IMR-90 (cell line): ENCODE measurements at regions not wholly inside any gene's neighbourhood (a gene's known extent, or its start where the extent isn't known, plus 50 kb on each side); places are given as distances from the start of the nearest gene placed in this dataset.
A peak's percentile ranks its signal among the peaks of the same experiment; 100 is the strongest.

Experiments
- ATAC-seq: fragments of 200-7000 bp; cut with Tn5 transposase; 2 replicates; pipeline ENCODE4 v1.9.1; 2020; ENCODE audit warnings: low read depth, mild to moderate bottlenecking, moderate library complexity
- BruUV-seq: library from RNA; stranded (reverse); fragments of 400-500 nt; replicated peaks from 2 replicates; lab custom pipeline; 2021; lab: Mats Ljungman, UMichigan
- CTCF ChIA-PET: fragments of 300-600 bp; formaldehyde crosslinking; extraction: SDS; loops from one replicate; lab custom pipeline; 2021; ENCODE audit warnings: antibody characterized with exemption; lab: Yijun Ruan, JAX
- POLR2A ChIA-PET: fragments of 300-600 bp; sonication (Branson Sonifier 250); formaldehyde crosslinking; loops from one replicate; lab custom pipeline; 2022; ENCODE audit warnings: antibody characterized with exemption; ENCODE audit not compliant: unreplicated experiment; lab: Charles Lee
- DNase-seq: peaks from one replicate; pipeline ENCODE4 v3.0.0; 2013
- H2AFZ ChIP-seq: replicated peaks from 2 replicates; pipeline ENCODE3; 2013; ENCODE audit warnings: low read length, mild to moderate bottlenecking; ENCODE audit not compliant: poor library complexity
- H2AK5ac ChIP-seq: 2 replicates; pipeline ENCODE4 v1.6.1; 2013; ENCODE audit warnings: low read depth, low read length, inconsistent platforms
- H2AK9ac ChIP-seq: replicated peaks from 2 replicates; pipeline ENCODE3; 2013; ENCODE audit warnings: mild to moderate bottlenecking, low read depth, low read length, moderate library complexity; ENCODE audit not compliant: poor library complexity
- H2BK120ac ChIP-seq: 2 replicates; pipeline ENCODE4 v1.6.1; 2013; ENCODE audit warnings: low read depth, low read length, inconsistent platforms
- H2BK15ac ChIP-seq: 3 replicates; pipeline ENCODE4 v1.6.1; 2013; ENCODE audit warnings: low read depth, low read length, inconsistent platforms
- H2BK20ac ChIP-seq: 2 replicates; pipeline ENCODE4 v1.6.1; 2013; ENCODE audit warnings: low read depth, mild to moderate bottlenecking, inconsistent platforms, low read length, moderate library complexity
- H2BK5ac ChIP-seq: 2 replicates; pipeline ENCODE4 v1.6.1; 2013; ENCODE audit warnings: mild to moderate bottlenecking, low read depth, low read length, inconsistent platforms; ENCODE audit not compliant: poor library complexity, severe bottlenecking
- H3K14ac ChIP-seq: replicated peaks from 2 replicates; pipeline ENCODE4 v1.6.1; 2013; ENCODE audit warnings: low read depth, low read length, inconsistent platforms
- H3K18ac ChIP-seq: 2 replicates; pipeline ENCODE4 v1.6.1; 2013; ENCODE audit warnings: low read depth, low read length, control low read depth
- H3K23ac ChIP-seq: 2 replicates; pipeline ENCODE4 v1.6.1; 2013; ENCODE audit warnings: low read depth, low read length, inconsistent platforms
- H3K27ac ChIP-seq: 2 replicates; pipeline ENCODE4 v1.5.1; 2013; ENCODE audit warnings: mild to moderate bottlenecking, control low read depth, low read length; ENCODE audit not compliant: insufficient read depth
- H3K27me3 ChIP-seq: 2 replicates; pipeline ENCODE4 v1.6.1; 2013; ENCODE audit warnings: low read length; ENCODE audit not compliant: control insufficient read depth, insufficient read depth
- H3K36me3 ChIP-seq: 2 replicates; pipeline ENCODE4 v1.6.1; 2013; ENCODE audit warnings: low read length, mixed read lengths; ENCODE audit not compliant: control insufficient read depth, insufficient read depth
- H3K4ac ChIP-seq: 2 replicates; pipeline ENCODE4 v1.6.1; 2013; ENCODE audit warnings: low read depth, low read length, inconsistent platforms
- H3K4me1 ChIP-seq: 2 replicates; pipeline ENCODE4 v1.6.1; 2013; ENCODE audit warnings: low read length, mixed read lengths; ENCODE audit not compliant: control insufficient read depth, insufficient read depth
- H3K4me2 ChIP-seq: 2 replicates; pipeline ENCODE4 v1.6.1; 2013; ENCODE audit warnings: low read depth, mild to moderate bottlenecking, control low read depth, low read length, moderate library complexity
- H3K4me3 ChIP-seq: 2 replicates; pipeline ENCODE4 v1.5.1; 2013; ENCODE audit warnings: low read depth, mild to moderate bottlenecking, control low read depth, low read length, moderate library complexity; ENCODE audit not compliant: insufficient read depth
- H3K56ac ChIP-seq: 2 replicates; pipeline ENCODE4 v1.6.1; 2013; ENCODE audit warnings: low read length, inconsistent platforms; ENCODE audit not compliant: insufficient read depth; ENCODE audit errors: extremely low read depth
- H3K79me1 ChIP-seq, 2 experiments: 2 replicates each; pipeline ENCODE4 v1.6.1; 2013; ENCODE audit warnings: low read length in 2 of 2, inconsistent platforms in 1 of 2, low read depth in 1 of 2
- H3K9ac ChIP-seq: 2 replicates; pipeline ENCODE4 v1.6.1; 2013; ENCODE audit warnings: low read depth, low read length, control low read depth
- H3K9me1 ChIP-seq: 2 replicates; pipeline ENCODE4 v1.6.1; 2013; ENCODE audit warnings: low read length, inconsistent platforms; ENCODE audit not compliant: insufficient read depth
- H3K9me3 ChIP-seq: 2 replicates; pipeline ENCODE4 v1.6.1; 2013; ENCODE audit warnings: low read length; ENCODE audit not compliant: control insufficient read depth, insufficient read depth
- H4K20me1 ChIP-seq: 2 replicates; pipeline ENCODE4 v1.6.1; 2013; ENCODE audit warnings: low read length, inconsistent platforms; ENCODE audit not compliant: insufficient read depth
- H4K5ac ChIP-seq: 2 replicates; pipeline ENCODE4 v1.6.1; 2013; ENCODE audit warnings: mild to moderate bottlenecking, low read depth, low read length, control low read depth
- H4K8ac ChIP-seq, 2 experiments: 2 replicates each; pipeline ENCODE4 v1.6.1; 2013; ENCODE audit warnings: low read depth in 2 of 2, low read length in 2 of 2, control low read depth in 1 of 2, inconsistent platforms in 1 of 2
- H4K91ac ChIP-seq: 2 replicates; pipeline ENCODE4 v1.6.1; 2013; ENCODE audit warnings: low read depth, low read length, inconsistent platforms; ENCODE audit not compliant: insufficient read depth
- BHLHE40 ChIP-seq: fragments of 150-350 bp; IDR thresholded peaks from 2 replicates; pipeline ENCODE4 v1.6.1; 2016; ENCODE audit warnings: mild to moderate bottlenecking, low read depth, low read length
- CEBPB ChIP-seq: IDR thresholded peaks from 2 replicates; pipeline ENCODE4 v1.6.1; 2012; ENCODE audit warnings: low read depth, low read length, improper control_type of control experiment
- FOS ChIP-seq: fragments of 150-350 bp; IDR thresholded peaks from 2 replicates; pipeline ENCODE4 v1.6.1; 2016; ENCODE audit warnings: low read depth, low read length
- MAFK ChIP-seq: IDR thresholded peaks from 2 replicates; pipeline ENCODE4 v1.6.1; 2012; ENCODE audit warnings: low read depth, low read length, improper control_type of control experiment
- MAZ ChIP-seq: IDR thresholded peaks from 2 replicates; pipeline ENCODE4 v1.6.1; 2012; ENCODE audit warnings: low read depth, mild to moderate bottlenecking, low read length, improper control_type of control experiment, moderate library complexity, borderline replicate concordance
- MXI1 ChIP-seq: IDR thresholded peaks from 2 replicates; pipeline ENCODE4 v1.6.1; 2012; ENCODE audit warnings: low read depth, mild to moderate bottlenecking, low read length, moderate library complexity, borderline replicate concordance
- NFE2L2 ChIP-seq: fragments of 150-350 bp; IDR thresholded peaks from 2 replicates; pipeline ENCODE4 v1.6.1; 2016; ENCODE audit warnings: low read depth, mild to moderate bottlenecking, low read length
- POLR2A ChIP-seq: IDR thresholded peaks from 2 replicates; pipeline ENCODE4 v1.6.1; 2012; ENCODE audit warnings: mild to moderate bottlenecking, low read depth, low read length
- RAD21 ChIP-seq: IDR thresholded peaks from 2 replicates; pipeline ENCODE4 v1.6.1; 2012; ENCODE audit warnings: low read length, improper control_type of control experiment
- RFX5 ChIP-seq: IDR thresholded peaks from 2 replicates; pipeline ENCODE4 v1.8.0; 2012; ENCODE audit warnings: low read depth, mild to moderate bottlenecking, low read length, moderate library complexity
- SMC3 ChIP-seq: fragments of 150-350 bp; IDR thresholded peaks from 2 replicates; pipeline ENCODE4 v1.6.1; 2016; ENCODE audit warnings: low read depth, mild to moderate bottlenecking, antibody characterized with exemption, low read length, moderate library complexity
- WGBS, 2 experiments: methylation state at CpG; one replicate each; pipeline versions ENCODE4 v1.1.5 to v1.1.7; 2013; ENCODE audit warnings: missing lambda C conversion rate in 2 of 2; ENCODE audit not compliant: insufficient read length in 1 of 2; ENCODE audit errors: extremely low coverage in 2 of 2; 5-methylcytosine and 5-hydroxymethylcytosine counted together
- dilution Hi-C: fragments of 300-500 bp; cut with HindIII; formaldehyde crosslinking; loops from one replicate; pipeline ENCODE4 v1.14.3; 2018; ENCODE audit warnings: low sequenced_read_pairs; ENCODE audit not compliant: unreplicated experiment
- in situ Hi-C: fragments of 300-500 bp; cut with MboI; formaldehyde crosslinking; loops from 3 replicates; pipeline ENCODE4 v1.14.3; 2019; ENCODE audit warnings: low sequenced_read_pairs, inconsistent platforms, mixed read lengths
- intact Hi-C: fragments of 100-400 bp; cut with micrococcal nuclease; formaldehyde crosslinking; loops from 2 replicates; pipeline ENCODE4 v1.10.0; 2022
- TF ChIP-seq, protein P1 (sequence below): fragments of 150-350 bp; IDR thresholded peaks from 2 replicates; pipeline ENCODE4 v1.6.1; 2017; ENCODE audit warnings: mild to moderate bottlenecking, antibody characterized with exemption, low read length, low read depth
- TF ChIP-seq, protein P2 (sequence below): fragments of 150-350 bp; IDR thresholded peaks from 2 replicates; pipeline ENCODE4 v1.6.1; 2016; ENCODE audit warnings: low read depth, mild to moderate bottlenecking, low read length, moderate library complexity, borderline replicate concordance
- TF ChIP-seq, protein P3 (sequence below): conservative IDR thresholded peaks from 2 replicates; pipeline ENCODE4 v1.5.1; 2012; ENCODE audit warnings: mild to moderate bottlenecking, low read depth, low read length, improper control_type of control experiment

DNA sequence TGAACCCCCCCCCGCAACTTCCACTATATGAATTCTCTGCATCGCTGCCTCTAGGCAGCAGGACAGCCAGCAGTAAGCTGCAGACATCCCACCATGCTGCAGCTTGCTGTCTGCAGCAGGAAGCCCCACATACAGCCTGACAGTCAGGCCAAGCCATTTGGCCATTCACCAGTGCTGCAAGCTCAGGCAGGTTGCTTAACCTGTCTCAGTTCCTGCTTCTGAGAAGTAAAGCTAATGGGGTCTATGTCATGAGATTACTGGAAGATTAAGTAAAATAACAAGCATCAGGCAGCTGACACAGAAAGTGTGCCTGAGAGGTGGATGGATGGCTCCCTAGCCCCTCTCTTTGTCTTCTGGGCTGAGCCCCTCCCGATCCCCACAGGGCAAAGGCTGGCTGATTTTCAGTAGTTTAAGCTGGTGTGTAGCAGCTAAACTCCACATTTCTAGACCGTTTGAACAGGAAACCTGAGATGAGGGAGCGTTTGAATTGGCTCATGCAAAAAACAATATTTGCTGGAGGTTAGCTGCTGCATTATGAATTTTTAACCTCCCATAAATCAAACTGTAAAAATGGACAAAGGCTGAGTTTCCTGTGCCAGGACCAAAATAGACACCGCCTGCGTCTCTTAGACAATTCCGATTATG is 193.8 kb upstream of the ARL4C start:
- peak overlapping the region; percentile 27; the same call in 1 of the 2 replicates for H2BK20ac ChIP-seq
- H3K56ac ChIP-seq = no peak overlapping the region
- WGBS, 2 experiments = 73% methylated on average over 3 of the region's 8 CpGs; no CpG with 5 or more reads in 1 of the 2 experiments
- in situ Hi-C loops = no loop called here
- no peaks in the 10 kb centered on the region for H3K27me3 ChIP-seq
- H4K91ac ChIP-seq = peak overlapping the region; percentile 28; the same call in 1 of the 2 replicates
- peaks cover 0 to 8% of the 10 kb centered on the region in 2 experiments; a peak in 2 of 4 replicates for H3K79me1 ChIP-seq
- 0 out of 2 replicates have a peak overlapping the region, but pooled peaks have one; percentile 13 for H3K23ac ChIP-seq
- H3K4me3 ChIP-seq = no peak overlapping the region
- H3K9me3 ChIP-seq = no peaks in the 10 kb centered on the region
- peak overlapping the region; percentile 24 for H2AFZ ChIP-seq
- dilution Hi-C loops = no loop called here
- no peak overlapping the region for H3K4me2 ChIP-seq
- peak overlapping the region; percentile 13; the same call in 1 of the 2 replicates for H3K27ac ChIP-seq
- intact Hi-C loops = no loop called here
- peak overlapping the region; percentile 14 for H2AK9ac ChIP-seq
- no peak overlapping the region for H2BK5ac ChIP-seq
- ATAC-seq (0 out of 2 replicates have a peak, but pooled peaks have one; percentile 24), DNase-seq (peak; percentile 58)
- peaks cover 11% of the 10 kb centered on the region for H3K9me1 ChIP-seq
- peak overlapping the region; percentile 17 for H3K18ac ChIP-seq
- H4K5ac ChIP-seq = peak overlapping the region; percentile 26; the same call in 1 of the 2 replicates
- H4K8ac ChIP-seq = peak overlapping the region; percentile 54 to 63; a peak in 3 of 4 replicates
- CTCF ChIA-PET = interaction anchor here (1.1 kb wide), 1 partner anchor 191 kb away, joined by 3 read pairs; no protein-coding TSS in a partner anchor
- peak overlapping the region; percentile 44 for H2BK120ac ChIP-seq
- H3K9ac ChIP-seq = 0 out of 2 replicates have a peak overlapping the region, but pooled peaks have one; percentile 22
- no peaks in the 10 kb centered on the region for H3K36me3 ChIP-seq
- POLR2A ChIA-PET = interaction anchor here (0.8 kb wide), 1 partner anchor 10 kb away, joined by 3 read pairs; no protein-coding TSS in a partner anchor
- H2AK5ac ChIP-seq = peak overlapping the region; percentile 41
- peaks cover 15% of the 10 kb centered on the region for H3K4me1 ChIP-seq
- H2BK15ac ChIP-seq = peak overlapping the region; percentile 50; the same call in 2 of the 3 replicates
- no TSS peak for BruUV-seq
- peak overlapping the region; percentile 55 for H3K4ac ChIP-seq
- H3K14ac ChIP-seq = peak overlapping the region; percentile 49; the same call in 1 of the 2 replicates
- no peaks in the 10 kb centered on the region for H4K20me1 ChIP-seq
- TF ChIP-seq POLR2A (no peak), MXI1 (no peak), RFX5 (no peak), RAD21 (no peak), BHLHE40 (no peak), MAFK (no peak), NFE2L2 (no peak), SMC3 (no peak), MAZ (no peak), CEBPB (no peak), FOS (no peak)
- TF ChIP-seq, protein P1, sequence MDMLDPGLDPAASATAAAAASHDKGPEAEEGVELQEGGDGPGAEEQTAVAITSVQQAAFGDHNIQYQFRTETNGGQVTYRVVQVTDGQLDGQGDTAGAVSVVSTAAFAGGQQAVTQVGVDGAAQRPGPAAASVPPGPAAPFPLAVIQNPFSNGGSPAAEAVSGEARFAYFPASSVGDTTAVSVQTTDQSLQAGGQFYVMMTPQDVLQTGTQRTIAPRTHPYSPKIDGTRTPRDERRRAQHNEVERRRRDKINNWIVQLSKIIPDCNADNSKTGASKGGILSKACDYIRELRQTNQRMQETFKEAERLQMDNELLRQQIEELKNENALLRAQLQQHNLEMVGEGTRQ = no peak
- TF ChIP-seq, protein P2, sequence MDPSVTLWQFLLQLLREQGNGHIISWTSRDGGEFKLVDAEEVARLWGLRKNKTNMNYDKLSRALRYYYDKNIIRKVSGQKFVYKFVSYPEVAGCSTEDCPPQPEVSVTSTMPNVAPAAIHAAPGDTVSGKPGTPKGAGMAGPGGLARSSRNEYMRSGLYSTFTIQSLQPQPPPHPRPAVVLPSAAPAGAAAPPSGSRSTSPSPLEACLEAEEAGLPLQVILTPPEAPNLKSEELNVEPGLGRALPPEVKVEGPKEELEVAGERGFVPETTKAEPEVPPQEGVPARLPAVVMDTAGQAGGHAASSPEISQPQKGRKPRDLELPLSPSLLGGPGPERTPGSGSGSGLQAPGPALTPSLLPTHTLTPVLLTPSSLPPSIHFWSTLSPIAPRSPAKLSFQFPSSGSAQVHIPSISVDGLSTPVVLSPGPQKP = no peak
- TF ChIP-seq, protein P3, sequence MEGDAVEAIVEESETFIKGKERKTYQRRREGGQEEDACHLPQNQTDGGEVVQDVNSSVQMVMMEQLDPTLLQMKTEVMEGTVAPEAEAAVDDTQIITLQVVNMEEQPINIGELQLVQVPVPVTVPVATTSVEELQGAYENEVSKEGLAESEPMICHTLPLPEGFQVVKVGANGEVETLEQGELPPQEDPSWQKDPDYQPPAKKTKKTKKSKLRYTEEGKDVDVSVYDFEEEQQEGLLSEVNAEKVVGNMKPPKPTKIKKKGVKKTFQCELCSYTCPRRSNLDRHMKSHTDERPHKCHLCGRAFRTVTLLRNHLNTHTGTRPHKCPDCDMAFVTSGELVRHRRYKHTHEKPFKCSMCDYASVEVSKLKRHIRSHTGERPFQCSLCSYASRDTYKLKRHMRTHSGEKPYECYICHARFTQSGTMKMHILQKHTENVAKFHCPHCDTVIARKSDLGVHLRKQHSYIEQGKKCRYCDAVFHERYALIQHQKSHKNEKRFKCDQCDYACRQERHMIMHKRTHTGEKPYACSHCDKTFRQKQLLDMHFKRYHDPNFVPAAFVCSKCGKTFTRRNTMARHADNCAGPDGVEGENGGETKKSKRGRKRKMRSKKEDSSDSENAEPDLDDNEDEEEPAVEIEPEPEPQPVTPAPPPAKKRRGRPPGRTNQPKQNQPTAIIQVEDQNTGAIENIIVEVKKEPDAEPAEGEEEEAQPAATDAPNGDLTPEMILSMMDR = no peak
